Effector memory CD4-positive, alpha-beta T cell (primary cell): ENCODE measurements at regions not wholly inside any gene's neighbourhood (a gene's known extent, or its start where the extent isn't known, plus 50 kb on each side); places are given as distances from the start of the nearest gene placed in this dataset.

Source experiments
- DNase-seq, 3 donors: peaks; one replicate each; pipeline ENCODE4 v3.0.0-alpha.2; 2020
- H3K27ac ChIP-seq: 2 replicates; pipeline ENCODE4 v1.7.0; 2013; ENCODE audit warnings: mild to moderate bottlenecking, low read length, moderate library complexity; ENCODE audit not compliant: insufficient read depth, poor library complexity, severe bottlenecking
- H3K27me3 ChIP-seq: replicated peaks from 2 replicates; pipeline ENCODE4 v1.7.0; 2013; ENCODE audit warnings: mild to moderate bottlenecking, low read length; ENCODE audit not compliant: insufficient read depth, control insufficient read depth, poor library complexity, severe bottlenecking
- H3K36me3 ChIP-seq: 2 replicates; pipeline ENCODE4 v1.7.0; 2013; ENCODE audit warnings: mild to moderate bottlenecking, low read length, moderate library complexity; ENCODE audit not compliant: control insufficient read depth, insufficient read depth
- H3K4me1 ChIP-seq: 2 replicates; pipeline ENCODE4 v1.7.0; 2013; ENCODE audit warnings: low read length, mild to moderate bottlenecking; ENCODE audit not compliant: control insufficient read depth, insufficient read depth, poor library complexity, severe bottlenecking
- H3K4me3 ChIP-seq: 2 replicates; pipeline ENCODE4 v1.7.0; 2013; ENCODE audit warnings: low read length, low read depth, mild to moderate bottlenecking; ENCODE audit not compliant: insufficient read depth, poor library complexity, severe bottlenecking
- H3K9me3 ChIP-seq: 2 replicates; pipeline ENCODE4 v1.7.0; 2013; ENCODE audit warnings: mild to moderate bottlenecking, low read length, moderate library complexity; ENCODE audit not compliant: control insufficient read depth

DNA sequence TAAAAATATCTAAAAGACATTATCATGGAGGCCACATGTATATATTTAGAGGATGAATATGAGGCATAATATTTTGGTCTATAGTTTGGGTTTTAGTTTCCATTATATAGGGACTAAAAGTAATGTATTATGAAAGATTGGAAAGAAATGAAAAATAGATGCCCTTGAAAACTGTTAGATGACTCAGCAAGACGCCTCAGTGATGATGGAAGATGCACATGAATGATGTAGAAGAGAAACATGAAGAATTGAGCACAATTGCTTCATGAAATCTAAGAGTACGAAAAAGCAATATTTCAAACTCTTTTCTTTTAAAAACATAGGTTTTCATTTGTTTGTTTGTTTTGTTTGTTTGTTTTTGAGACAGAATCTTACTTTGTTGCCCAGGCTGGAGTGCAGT is 89.8 kb downstream of the ARL4A start:
- no peaks in the 10 kb centered on the region for H3K4me1 ChIP-seq
- no peak for DNase-seq
- no peak overlapping the region for H3K27ac ChIP-seq
- no peak overlapping the region for H3K4me3 ChIP-seq
- H3K27me3 ChIP-seq: no peaks in the 10 kb centered on the region
- no peaks in the 10 kb centered on the region for H3K9me3 ChIP-seq
- H3K36me3 ChIP-seq: no peaks in the 10 kb centered on the region

DNA sequence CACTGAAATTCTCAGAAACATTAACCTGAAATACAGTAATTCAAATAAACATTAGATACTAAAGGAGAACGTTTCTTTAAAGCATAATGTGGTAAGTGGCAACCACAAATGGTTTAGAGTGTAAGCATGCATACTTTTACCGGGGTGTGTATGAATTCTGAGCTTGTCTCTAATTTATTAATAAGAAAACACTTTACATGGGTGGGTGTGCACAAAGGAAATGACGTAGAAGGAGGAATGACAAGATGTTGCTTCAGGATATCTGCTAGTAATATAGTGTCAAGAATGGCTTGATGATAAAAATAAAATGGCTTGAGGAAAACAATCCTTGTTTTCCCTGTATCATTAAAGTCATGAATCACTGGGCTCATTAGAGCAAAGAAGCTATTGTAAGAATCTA is 92.5 kb downstream of the ARL4A start:
- DNase-seq: no peak
- Histone ChIP-seq H3K27ac (no peak overlapping the region), H3K4me3 (no peak overlapping the region), H3K4me1 (no peaks in the 10 kb centered on the region), H3K27me3 (no peaks in the 10 kb centered on the region), H3K9me3 (no peaks in the 10 kb centered on the region), H3K36me3 (no peaks in the 10 kb centered on the region)

DNA sequence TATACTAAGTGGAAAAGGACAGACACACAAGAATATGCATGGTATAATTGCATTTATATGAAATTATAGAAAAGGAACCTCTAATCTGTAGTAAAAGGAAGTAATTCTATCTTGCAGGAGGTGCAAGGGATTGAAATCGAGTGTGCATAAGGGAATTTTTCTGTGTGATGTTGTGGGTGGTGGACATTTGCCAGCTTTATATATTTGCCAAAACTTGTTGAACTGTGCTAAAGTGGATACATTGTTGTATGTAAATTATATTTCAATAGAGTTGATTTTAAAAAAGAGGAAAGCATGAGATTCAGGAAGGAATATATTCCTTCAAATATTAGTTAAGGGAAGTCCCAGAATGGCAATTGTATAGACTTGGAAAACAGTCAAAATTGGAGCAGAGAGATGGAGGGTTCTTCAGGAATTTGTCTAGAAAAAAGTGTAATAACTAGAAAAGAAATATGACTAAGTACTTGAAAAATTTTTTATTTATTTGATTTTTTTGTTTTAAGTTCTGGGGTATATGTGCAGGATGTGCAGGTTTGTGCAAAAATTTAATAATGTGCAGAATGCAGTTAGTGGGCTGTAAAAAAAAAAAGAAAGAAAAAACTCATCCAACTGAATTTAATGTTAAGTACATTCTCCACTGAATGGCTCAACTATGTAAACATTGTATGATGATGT is 96.1 kb downstream of the ARL4A start:
- Histone ChIP-seq H3K36me3 (no peaks in the 10 kb centered on the region), H3K27ac (no peak overlapping the region), H3K4me3 (no peak overlapping the region), H3K27me3 (no peaks in the 10 kb centered on the region), H3K4me1 (no peaks in the 10 kb centered on the region), H3K9me3 (no peaks in the 10 kb centered on the region)
- DNase-seq: no peak

- no peaks in the 10 kb centered on the region for H3K36me3 ChIP-seq
- H3K4me3 ChIP-seq: no peak overlapping the region
- no peaks in the 10 kb centered on the region for H3K9me3 ChIP-seq
- no peaks in the 10 kb centered on the region for H3K27me3 ChIP-seq
- H3K4me1 ChIP-seq: no peaks in the 10 kb centered on the region
- DNase-seq: no peak
- H3K27ac ChIP-seq: no peak overlapping the region
Observed at GRCh38 chr7:12785473-12785872, 98.0 kb downstream of the ARL4A start.

GRCh38 chr7:12786494-12786893 is 99.1 kb downstream of the ARL4A start:
- no peak for DNase-seq
- no peak overlapping the region for H3K4me3 ChIP-seq
- H3K36me3 ChIP-seq: no peaks in the 10 kb centered on the region
- no peaks in the 10 kb centered on the region for H3K4me1 ChIP-seq
- H3K27ac ChIP-seq: no peak overlapping the region
- H3K27me3 ChIP-seq: no peaks in the 10 kb centered on the region
- H3K9me3 ChIP-seq: no peaks in the 10 kb centered on the region

DNA sequence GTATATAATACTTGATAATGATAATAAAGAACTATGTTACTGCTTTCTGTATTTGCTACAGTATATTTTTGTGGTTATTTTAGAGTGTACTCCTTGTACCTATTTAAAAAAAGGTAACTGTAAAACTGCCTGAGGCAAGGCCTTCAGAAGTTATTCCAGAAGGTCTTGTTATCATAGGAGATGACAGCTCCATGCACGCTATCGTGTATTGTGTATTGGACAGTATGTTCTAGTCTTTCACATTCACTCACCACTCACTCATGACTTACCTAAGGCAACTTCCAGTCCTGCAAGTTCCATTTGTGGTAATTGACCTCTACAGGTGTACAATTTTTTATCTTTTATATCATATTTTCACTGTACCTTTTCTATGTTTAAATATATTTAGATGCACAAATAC is 100.7 kb downstream of the ARL4A start:
- H3K4me3 ChIP-seq: no peak overlapping the region
- H3K27ac ChIP-seq: no peak overlapping the region
- H3K27me3 ChIP-seq: no peaks in the 10 kb centered on the region
- no peaks in the 10 kb centered on the region for H3K36me3 ChIP-seq
- H3K4me1 ChIP-seq: no peaks in the 10 kb centered on the region
- H3K9me3 ChIP-seq: no peaks in the 10 kb centered on the region
- no peak for DNase-seq

DNA sequence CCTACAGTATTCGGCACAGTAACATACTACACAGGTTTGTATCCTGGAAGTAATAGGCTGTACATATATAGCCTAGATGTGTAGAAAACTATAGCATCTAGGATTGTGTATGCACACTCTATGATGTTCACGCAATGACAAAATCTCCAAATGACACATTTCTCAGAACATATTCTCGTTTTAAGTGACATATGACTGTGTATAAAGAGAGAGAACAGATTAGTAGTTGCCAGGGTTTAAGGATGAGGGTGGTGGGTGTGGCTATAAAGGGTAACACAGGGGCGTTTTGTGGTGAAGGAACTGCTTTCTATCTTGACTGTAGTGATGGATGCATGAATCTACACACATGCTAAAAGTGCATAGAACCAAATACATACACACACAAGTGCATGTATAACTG is 101.2 kb downstream of the ARL4A start:
- H3K27me3 ChIP-seq: no peaks in the 10 kb centered on the region
- H3K4me3 ChIP-seq: no peak overlapping the region
- H3K4me1 ChIP-seq: no peaks in the 10 kb centered on the region
- no peak overlapping the region for H3K27ac ChIP-seq
- no peak for DNase-seq
- no peaks in the 10 kb centered on the region for H3K36me3 ChIP-seq
- no peaks in the 10 kb centered on the region for H3K9me3 ChIP-seq

GRCh38 chr7:12794722-12795302 is 107.4 kb downstream of the ARL4A start:
- Histone ChIP-seq H3K27me3 (no peaks in the 10 kb centered on the region), H3K4me1 (no peaks in the 10 kb centered on the region), H3K9me3 (no peaks in the 10 kb centered on the region), H3K36me3 (no peaks in the 10 kb centered on the region), H3K4me3 (no peak overlapping the region), H3K27ac (no peak overlapping the region)
- no peak for DNase-seq

DNA sequence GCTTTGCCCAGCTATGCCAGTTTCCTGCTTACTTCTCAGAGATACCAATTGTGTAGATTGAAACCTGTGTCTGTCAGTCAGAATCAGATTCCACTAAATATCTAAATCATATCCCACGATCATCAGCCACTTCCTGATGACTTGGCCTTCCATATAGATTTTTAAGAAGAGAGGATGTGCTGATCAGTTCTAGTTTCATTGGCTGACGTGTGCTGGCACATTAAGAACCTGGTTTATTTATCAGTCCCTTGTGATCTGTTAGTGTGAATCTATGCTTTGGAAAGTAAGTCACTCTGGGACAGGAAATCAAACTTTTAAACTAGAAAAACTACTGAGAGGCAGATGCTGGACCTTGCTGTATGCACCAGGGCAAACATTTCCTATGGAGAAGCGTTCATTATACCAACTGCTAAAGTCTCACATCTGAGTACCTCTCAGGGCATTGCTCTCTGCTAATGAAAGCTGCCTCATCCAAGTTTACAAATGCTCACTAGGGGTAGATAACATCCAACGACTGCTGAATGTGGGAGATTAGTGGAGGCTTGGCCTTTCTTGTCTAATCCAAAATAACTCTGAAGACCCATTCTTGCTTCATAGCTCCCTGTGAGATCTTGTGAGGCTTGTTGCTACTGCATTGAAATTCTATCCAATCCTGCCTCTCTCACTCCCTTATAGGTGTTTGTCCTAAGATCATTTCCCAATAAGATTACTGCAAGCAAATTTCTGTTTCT is 109.1 kb downstream of the ARL4A start:
- no peak for DNase-seq

GRCh38 chr7:12800486-12800885 is 113.1 kb downstream of the ARL4A start:
- Histone ChIP-seq H3K4me3 (no peak overlapping the region), H3K4me1 (no peaks in the 10 kb centered on the region), H3K36me3 (no peaks in the 10 kb centered on the region), H3K27me3 (no peaks in the 10 kb centered on the region), H3K27ac (no peak overlapping the region), H3K9me3 (no peaks in the 10 kb centered on the region)
- no peak for DNase-seq

More for the DNA sequence above, 109.1 kb downstream of the ARL4A start:
- Histone ChIP-seq H3K9me3 (no peaks in the 10 kb centered on the region), H3K27ac (no peak overlapping the region), H3K4me1 (no peaks in the 10 kb centered on the region), H3K36me3 (no peaks in the 10 kb centered on the region), H3K4me3 (no peak overlapping the region), H3K27me3 (no peaks in the 10 kb centered on the region)
